Left lung (tissue), 4 donors: ENCODE measurements at regions not wholly inside any gene's neighbourhood (a gene's known extent, or its start where the extent isn't known, plus 50 kb on each side); places are given as distances from the start of the nearest gene placed in this dataset.

ENCODE experiments used
- ATAC-seq: fragments of 200-7000 bp; cut with Tn5 transposase; one replicate; pipeline ENCODE4 v1.9.1; 2020; ENCODE audit warnings: moderate library complexity
- DNase-seq, 4 donors: peaks; one replicate each; pipeline ENCODE4 v3.0.0-alpha.2; 2013 to 2020
- H3K27ac ChIP-seq, 2 donors: fragments of 200-600 bp; sonication (generic) in 1 of 2; one replicate each; pipeline versions ENCODE4 v1.5.0 to v1.8.0; 2020 to 2021
- H3K27me3 ChIP-seq, 2 donors: fragments of 200-600 bp; sonication (generic) in 1 of 2; one replicate each; pipeline versions ENCODE4 v1.5.0 to v1.8.0; 2020 to 2021
- H3K36me3 ChIP-seq, 2 donors: fragments of 200-600 bp; sonication (generic) in 1 of 2; one replicate each; pipeline versions ENCODE4 v1.5.0 to v1.8.0; 2020 to 2021
- H3K4me1 ChIP-seq, 2 donors: fragments of 200-600 bp; one replicate each; pipeline ENCODE4 v1.8.0; 2021
- H3K4me3 ChIP-seq, 2 donors: fragments of 200-600 bp; sonication (generic) in 1 of 2; one replicate each; pipeline versions ENCODE4 v1.5.0 to v1.8.0; 2020 to 2021; ENCODE audit warnings: mild to moderate bottlenecking in 1 of 2
- H3K9me3 ChIP-seq, 2 donors: fragments of 200-600 bp; sonication (generic) in 1 of 2; one replicate each; pipeline versions ENCODE4 v1.5.0 to v1.8.0; 2020 to 2021
- CTCF ChIP-seq, 2 donors: fragments of 200-600 bp; sonication (generic) in 1 of 2; IDR thresholded peaks; one replicate each; pipeline versions ENCODE4 v1.5.0 to v1.8.0; 2021; ENCODE audit warnings: antibody characterized with exemption in 2 of 2
- intact Hi-C, 2 donors: fragments of 100-400 bp; cut with DNase I; formaldehyde crosslinking; loops; one replicate each; pipeline versions ENCODE4 v1.11.2 to v1.14.2; 2022
- donor health status: DM: no; HTN: yes; CAD: no.
- donor health status: DM: no; HTN: no; CAD: no.

DNA sequence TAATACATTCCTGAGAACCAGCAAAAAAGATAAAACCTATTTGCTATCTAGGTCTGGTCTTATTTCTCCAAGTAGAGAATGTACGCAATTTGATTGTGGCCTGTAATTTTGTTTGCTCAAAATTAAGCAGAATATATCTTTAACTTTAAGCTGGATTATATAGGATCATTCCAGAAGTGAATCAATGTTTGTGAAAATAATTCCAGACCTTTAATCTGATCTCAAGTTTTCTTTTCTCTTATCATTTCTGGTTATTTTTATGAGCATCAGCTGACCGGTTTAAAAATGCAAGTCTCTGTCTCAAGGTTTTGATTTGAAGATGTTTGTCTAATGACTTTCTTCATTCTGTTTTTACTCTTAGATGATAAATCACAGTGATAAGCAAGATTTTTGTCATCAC, 997.9 kb upstream of the FLRT2 start:
- Histone ChIP-seq H3K4me3 (no peak overlapping the region), H3K9me3 (no peaks in the 10 kb centered on the region), H3K27ac (no peak overlapping the region), H3K27me3 (no peaks in the 10 kb centered on the region), H3K4me1 (no peaks in the 10 kb centered on the region), H3K36me3 (no peaks in the 10 kb centered on the region)
- TF ChIP-seq CTCF (IDR thresholded peaks at IDR 0.05), result no peak
- DNase-seq (no peak), ATAC-seq (no peak)
- intact Hi-C loops, result no loop called here

GRCh38 chr14:84533181-84533725, 996.7 kb upstream of the FLRT2 start:
- no peaks in the 10 kb centered on the region for H3K4me1 ChIP-seq
- DNase-seq (no peak), ATAC-seq (no peak)
- H3K36me3 ChIP-seq, result no peaks in the 10 kb centered on the region
- H3K4me3 ChIP-seq, result no peak overlapping the region
- no peaks in the 10 kb centered on the region for H3K27me3 ChIP-seq
- no peaks in the 10 kb centered on the region for H3K9me3 ChIP-seq
- intact Hi-C loops, result no loop called here
- no peak for TF ChIP-seq CTCF (IDR thresholded peaks at IDR 0.05)
- H3K27ac ChIP-seq, result no peak overlapping the region

DNA sequence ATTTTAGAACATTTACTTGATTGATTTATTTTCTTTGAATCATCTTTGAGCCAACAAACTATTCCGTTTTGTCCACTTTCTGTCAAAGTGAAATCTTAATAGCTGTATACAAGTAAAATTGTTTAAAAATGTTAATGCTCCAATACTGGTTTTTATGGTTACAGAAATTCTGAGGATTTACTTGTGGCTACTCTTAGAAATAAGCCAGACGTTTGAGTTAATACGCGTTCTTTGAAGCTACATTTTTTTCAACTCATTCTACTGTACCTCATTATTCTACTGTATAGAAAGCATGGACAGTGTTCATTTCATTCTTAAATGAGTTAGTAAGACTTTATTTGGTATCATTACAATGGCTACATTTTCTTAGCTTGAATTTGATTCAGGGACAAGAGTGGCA, 996.2 kb upstream of the FLRT2 start:
- intact Hi-C loops, result no loop called here
- Histone ChIP-seq H3K27ac (no peak overlapping the region), H3K27me3 (no peaks in the 10 kb centered on the region), H3K4me3 (no peak overlapping the region), H3K9me3 (no peaks in the 10 kb centered on the region), H3K36me3 (no peaks in the 10 kb centered on the region), H3K4me1 (no peaks in the 10 kb centered on the region)
- no peak for TF ChIP-seq CTCF (IDR thresholded peaks at IDR 0.05)
- ATAC-seq (no peak), DNase-seq (no peak)

GRCh38 chr14:84535484-84535883, 994.5 kb upstream of the FLRT2 start:
- no peak for DNase-seq
- no peak for ATAC-seq
- TF ChIP-seq CTCF (IDR thresholded peaks at IDR 0.05), result no peak
- Histone ChIP-seq H3K27ac (no peak overlapping the region), H3K36me3 (no peaks in the 10 kb centered on the region), H3K9me3 (no peaks in the 10 kb centered on the region), H3K4me3 (no peak overlapping the region), H3K4me1 (no peaks in the 10 kb centered on the region), H3K27me3 (no peaks in the 10 kb centered on the region)
- intact Hi-C loops, result no loop called here

DNA sequence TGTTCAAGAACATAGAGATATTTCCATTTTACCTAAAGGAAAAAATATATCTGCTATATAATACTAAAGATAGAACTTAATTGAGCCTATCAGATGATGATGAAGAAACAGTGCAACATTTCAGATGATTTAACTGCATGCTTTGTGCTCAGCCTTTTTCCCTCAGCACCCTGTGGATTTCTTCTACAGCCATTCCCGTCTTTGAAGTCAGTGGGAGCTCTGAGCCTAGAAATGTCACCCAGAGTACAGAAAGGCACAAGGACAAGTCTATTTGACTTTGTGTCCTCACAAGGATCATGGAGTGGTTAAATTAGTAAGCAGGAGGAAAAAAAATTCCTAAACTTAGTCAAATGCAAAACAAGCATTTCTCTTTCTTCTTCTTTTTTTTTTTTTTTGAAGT, 994.0 kb upstream of the FLRT2 start:
- ATAC-seq, result no peak

More for the DNA sequence above, 994.0 kb upstream of the FLRT2 start:
- TF ChIP-seq CTCF (IDR thresholded peaks at IDR 0.05), result no peak
- H3K36me3 ChIP-seq, result no peaks in the 10 kb centered on the region
- intact Hi-C loops, result no loop called here
- no peaks in the 10 kb centered on the region for H3K9me3 ChIP-seq
- no peak for DNase-seq
- H3K4me1 ChIP-seq, result no peaks in the 10 kb centered on the region
- no peak overlapping the region for H3K4me3 ChIP-seq
- no peak overlapping the region for H3K27ac ChIP-seq
- H3K27me3 ChIP-seq, result no peaks in the 10 kb centered on the region
